ENCODE measurements at regions not wholly inside any gene's neighbourhood (a gene's known extent, or its start where the extent isn't known, plus 50 kb on each side); places are given as distances from the start of the nearest gene placed in this dataset.
"Not testable (repeated sequence)": the region's sequence is repeated elsewhere in the genome, so short reads cannot be mapped to it uniquely, and the experiment has no call there.

DNA sequence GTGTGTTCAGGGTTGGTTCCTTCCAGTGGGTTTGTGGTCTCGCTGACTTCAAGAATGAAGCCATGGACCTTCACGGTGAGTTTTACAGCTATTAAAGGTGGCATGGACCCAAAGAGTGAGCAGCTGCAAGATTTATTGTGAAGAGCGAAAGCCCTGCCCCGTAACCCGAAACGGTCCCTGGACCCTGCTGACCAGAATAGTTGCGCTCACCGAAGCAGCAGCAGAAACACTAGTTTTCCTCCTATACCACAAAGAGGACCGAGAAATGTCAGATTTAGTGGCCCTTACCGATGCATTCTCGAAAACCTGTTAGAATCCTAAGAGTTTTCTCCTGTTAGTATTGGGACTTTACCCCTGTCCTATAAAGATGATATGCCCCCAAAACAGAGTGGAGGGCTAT lies 176.5 kb upstream of the FAM240B start:
- TF ChIP-seq, protein P1, sequence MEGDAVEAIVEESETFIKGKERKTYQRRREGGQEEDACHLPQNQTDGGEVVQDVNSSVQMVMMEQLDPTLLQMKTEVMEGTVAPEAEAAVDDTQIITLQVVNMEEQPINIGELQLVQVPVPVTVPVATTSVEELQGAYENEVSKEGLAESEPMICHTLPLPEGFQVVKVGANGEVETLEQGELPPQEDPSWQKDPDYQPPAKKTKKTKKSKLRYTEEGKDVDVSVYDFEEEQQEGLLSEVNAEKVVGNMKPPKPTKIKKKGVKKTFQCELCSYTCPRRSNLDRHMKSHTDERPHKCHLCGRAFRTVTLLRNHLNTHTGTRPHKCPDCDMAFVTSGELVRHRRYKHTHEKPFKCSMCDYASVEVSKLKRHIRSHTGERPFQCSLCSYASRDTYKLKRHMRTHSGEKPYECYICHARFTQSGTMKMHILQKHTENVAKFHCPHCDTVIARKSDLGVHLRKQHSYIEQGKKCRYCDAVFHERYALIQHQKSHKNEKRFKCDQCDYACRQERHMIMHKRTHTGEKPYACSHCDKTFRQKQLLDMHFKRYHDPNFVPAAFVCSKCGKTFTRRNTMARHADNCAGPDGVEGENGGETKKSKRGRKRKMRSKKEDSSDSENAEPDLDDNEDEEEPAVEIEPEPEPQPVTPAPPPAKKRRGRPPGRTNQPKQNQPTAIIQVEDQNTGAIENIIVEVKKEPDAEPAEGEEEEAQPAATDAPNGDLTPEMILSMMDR (IDR thresholded peaks at IDR 0.05), result not testable (repeated sequence)
- not testable (repeated sequence) for TF ChIP-seq POLR2A, EP300, POLR2AphosphoS5 (IDR thresholded peaks at IDR 0.05)
